ENCODE measurements at regions not wholly inside any gene's neighbourhood (a gene's known extent, or its start where the extent isn't known, plus 50 kb on each side); places are given as distances from the start of the nearest gene placed in this dataset.

DNA sequence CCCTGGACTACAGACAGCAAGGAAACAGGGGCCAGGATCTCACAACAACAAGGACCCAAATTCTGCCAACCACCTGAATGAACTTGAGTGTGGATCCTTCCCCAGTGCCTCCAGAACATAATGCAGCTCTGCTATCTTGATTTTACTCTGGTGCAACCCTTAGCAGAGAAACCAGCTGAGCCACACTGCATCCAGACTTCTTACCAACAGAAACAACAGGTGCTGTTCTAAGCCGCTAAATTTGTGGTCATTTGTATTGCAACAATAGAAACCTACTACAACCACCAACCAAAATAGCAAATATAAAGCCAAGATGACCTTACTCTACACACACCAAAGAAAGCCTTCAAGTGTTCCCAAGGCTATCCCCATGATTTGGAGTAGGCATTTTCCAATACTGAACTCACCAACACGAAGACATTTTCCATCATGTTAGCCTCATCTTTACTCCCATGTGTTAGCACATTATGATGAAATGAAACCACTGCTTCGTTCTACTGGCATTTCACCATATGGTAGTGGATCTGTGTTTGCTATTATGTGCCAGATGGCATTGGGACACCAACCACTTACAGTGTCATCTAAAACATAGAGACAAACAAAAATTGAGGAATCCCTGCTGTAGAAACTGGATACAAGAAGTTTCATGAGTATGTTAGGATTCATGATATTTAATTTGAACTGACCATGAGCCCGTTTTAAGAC lies 249.8 kb upstream of the ID4 start:
- TF ChIP-seq, protein P1, sequence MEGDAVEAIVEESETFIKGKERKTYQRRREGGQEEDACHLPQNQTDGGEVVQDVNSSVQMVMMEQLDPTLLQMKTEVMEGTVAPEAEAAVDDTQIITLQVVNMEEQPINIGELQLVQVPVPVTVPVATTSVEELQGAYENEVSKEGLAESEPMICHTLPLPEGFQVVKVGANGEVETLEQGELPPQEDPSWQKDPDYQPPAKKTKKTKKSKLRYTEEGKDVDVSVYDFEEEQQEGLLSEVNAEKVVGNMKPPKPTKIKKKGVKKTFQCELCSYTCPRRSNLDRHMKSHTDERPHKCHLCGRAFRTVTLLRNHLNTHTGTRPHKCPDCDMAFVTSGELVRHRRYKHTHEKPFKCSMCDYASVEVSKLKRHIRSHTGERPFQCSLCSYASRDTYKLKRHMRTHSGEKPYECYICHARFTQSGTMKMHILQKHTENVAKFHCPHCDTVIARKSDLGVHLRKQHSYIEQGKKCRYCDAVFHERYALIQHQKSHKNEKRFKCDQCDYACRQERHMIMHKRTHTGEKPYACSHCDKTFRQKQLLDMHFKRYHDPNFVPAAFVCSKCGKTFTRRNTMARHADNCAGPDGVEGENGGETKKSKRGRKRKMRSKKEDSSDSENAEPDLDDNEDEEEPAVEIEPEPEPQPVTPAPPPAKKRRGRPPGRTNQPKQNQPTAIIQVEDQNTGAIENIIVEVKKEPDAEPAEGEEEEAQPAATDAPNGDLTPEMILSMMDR (IDR thresholded peaks at IDR 0.05; ENCODE audit: insufficient read depth, low read length, poor library complexity, severe bottlenecking) = no peak
- peak; percentile 96 for TF ChIP-seq EZH2phosphoT487 (conservative IDR thresholded peaks at IDR 0.05; ENCODE audit: low read length)
